Left kidney (tissue), 1 donor: ENCODE measurements at regions not wholly inside any gene's neighbourhood (a gene's known extent, or its start where the extent isn't known, plus 50 kb on each side); places are given as distances from the start of the nearest gene placed in this dataset.
"Not testable (repeated sequence)": the region's sequence is repeated elsewhere in the genome, so short reads cannot be mapped to it uniquely, and the experiment has no call there.

ENCODE experiments used
- DNase-seq: peaks from one replicate; pipeline ENCODE4 v3.0.0-alpha.2; 2013

DNA sequence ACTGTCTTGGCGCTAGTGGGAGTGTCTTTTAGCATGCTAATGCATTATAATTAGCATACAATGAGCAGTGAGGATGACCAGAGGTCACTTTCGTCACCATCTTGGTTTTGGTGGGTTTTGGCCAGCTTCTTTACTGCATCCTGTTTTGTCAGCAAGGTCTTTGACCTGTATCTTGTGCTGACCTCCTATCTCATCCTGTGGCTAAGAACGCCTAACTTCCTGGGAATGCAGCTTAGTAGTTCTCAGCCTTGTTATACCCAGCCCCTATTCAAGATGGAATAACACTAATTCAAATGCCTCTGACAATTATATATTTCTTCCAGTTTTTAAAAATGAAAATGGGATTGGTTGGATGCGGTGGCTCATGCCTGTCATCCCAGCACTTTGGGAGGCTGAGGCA, 92.0 kb upstream of the TMTC4 start:
- not testable (repeated sequence) for DNase-seq

DNA sequence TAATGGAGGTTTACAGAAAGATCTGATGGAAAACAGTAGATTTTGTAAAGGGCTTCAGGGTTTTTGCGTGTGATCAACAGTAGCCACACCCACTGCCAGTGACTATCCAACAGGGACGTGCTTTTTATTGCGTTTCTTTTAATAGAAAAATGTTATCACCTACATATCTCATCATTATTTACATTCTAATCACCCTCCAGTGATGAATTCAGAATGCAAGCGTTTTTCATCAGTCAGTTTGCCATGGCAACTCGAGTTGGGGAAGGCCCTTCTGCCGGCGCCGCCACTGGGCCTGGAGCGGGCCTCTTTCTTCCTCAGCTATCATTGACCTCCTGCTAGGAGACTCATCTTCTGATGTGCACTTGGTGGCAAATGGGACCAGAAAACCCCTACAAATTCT, 90.3 kb upstream of the TMTC4 start:
- no peak for DNase-seq

- not testable (repeated sequence) for DNase-seq
Measured at GRCh38 chr13:100762126-100762525, 87.5 kb upstream of the TMTC4 start.

- DNase-seq, result no peak
Measured at GRCh38 chr13:100755891-100756290, 81.3 kb upstream of the TMTC4 start.

- DNase-seq, result no peak
Measured at GRCh38 chr13:100754459-100754858, 79.9 kb upstream of the TMTC4 start.

- DNase-seq, result no peak
Measured at GRCh38 chr13:100753376-100753775, 78.8 kb upstream of the TMTC4 start.

DNA sequence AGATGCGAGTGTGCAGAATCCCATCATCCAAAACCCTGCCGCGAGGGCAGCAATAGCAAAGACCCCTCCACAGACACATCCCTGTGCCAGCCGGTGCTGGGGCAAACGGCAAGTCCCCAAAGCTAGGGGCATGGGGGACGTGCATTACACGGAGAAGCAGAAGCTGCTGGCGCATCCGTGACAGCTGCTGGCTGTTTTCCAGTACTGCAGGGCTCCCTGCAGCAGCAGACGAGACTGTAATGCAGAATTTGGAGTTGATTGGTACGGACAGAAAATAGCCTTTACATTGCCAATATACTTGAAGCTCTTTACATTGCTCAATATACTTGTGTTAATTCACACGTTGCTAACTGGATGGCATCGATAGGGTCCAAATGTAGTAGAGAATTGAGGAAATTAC, 77.2 kb upstream of the TMTC4 start:
- DNase-seq, result no peak

DNA sequence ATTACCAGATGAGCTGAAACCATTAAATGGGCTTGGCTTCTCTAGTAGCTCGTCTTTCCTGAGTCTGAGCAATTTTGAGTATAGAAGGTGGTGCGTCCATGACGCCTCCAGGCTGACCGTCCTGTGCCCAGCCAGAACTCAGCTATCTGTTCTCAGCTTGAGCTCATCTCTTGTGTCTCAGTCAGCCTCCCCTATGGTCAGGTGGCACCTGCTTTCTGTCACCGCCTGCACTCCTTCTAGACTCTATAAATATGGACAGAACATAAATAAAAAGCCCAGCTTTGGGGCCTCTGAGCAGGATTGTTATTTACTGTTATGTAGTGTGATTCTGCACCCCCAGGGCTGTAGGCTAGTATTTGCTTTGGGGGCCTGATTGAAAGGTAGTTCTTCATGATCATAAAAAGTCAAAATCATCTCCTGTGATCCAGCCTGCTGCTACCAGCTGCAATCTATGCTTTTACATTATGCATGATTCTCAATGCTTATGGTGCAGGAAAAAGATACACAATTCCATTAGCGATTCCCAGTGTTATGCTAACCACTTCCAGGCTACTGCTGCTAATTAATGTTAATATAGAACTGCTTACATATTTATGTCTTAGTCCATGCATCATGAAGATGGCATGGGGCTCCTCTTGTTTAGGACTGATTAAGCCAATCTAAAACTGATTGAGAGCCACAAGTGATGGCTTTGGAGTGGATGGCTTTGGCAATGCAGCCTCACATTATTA, 72.5 kb upstream of the TMTC4 start:
- DNase-seq, result no peak

GRCh38 chr13:100738176-100738855, 63.7 kb upstream of the TMTC4 start:
- DNase-seq, result no peak

- no peak for DNase-seq
Measured at GRCh38 chr13:100735494-100735893, 60.9 kb upstream of the TMTC4 start.

DNA sequence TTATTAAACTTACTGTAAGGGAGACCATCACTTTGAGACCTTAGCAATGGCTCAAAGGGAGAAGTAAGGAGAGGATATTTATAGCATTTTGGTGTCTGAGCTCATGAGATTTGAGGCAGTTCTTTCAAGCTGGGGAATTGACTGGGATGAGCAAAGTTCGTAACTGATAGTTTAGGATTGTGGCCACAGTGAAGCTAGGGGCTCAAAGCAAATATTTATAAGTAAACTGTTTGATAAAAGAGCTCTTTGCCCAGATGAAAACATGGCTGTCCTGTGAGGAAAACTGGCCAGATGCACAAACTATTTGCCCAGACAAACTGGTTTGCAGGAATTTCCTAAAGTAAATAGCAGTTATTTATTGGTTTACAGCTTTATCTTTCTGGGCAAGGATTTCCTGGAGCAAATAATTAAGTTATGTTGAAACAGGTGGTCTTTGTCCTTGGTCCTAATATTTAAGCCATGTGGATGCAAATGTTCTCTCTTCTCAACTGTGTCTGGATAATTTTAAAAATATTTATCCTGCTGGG, 59.7 kb upstream of the TMTC4 start:
- no peak for DNase-seq

- no peak for DNase-seq
Measured at GRCh38 chr13:100733261-100733660, 58.7 kb upstream of the TMTC4 start.

- no peak for DNase-seq
Measured at GRCh38 chr13:100728201-100728600, 53.6 kb upstream of the TMTC4 start.

- no peak for DNase-seq
Measured at GRCh38 chr13:100725472-100725871, 50.9 kb upstream of the TMTC4 start.

GRCh38 chr13:100724568-100724967, 50.0 kb upstream of the TMTC4 start:
- no peak for DNase-seq
